ENCODE measurements at regions not wholly inside any gene's neighbourhood (a gene's known extent, or its start where the extent isn't known, plus 50 kb on each side); places are given as distances from the start of the nearest gene placed in this dataset.

DNA sequence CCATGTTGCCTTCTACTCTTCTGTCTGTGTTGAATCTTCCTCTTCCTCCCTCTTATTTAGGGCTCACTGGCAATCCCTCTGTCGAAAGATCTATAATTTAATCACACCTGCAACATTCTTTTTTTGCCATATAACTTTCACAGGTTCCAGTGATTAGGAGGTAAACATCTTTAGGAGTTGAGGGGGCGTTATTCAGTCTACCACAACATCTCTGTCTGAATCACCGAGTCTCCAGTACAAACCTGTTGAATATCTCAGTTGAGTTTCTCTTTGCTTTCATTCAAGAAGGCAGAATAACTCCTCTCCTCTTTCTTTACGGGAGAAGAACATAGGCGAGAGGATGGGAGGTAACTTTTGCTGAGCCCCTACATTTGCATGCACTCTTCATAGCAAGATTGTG, 101.9 kb upstream of the CDC42BPA start:
- intact Hi-C loops (cut with micrococcal nuclease; ENCODE audit: unreplicated experiment) = no loop called here
- 12% methylated on average over 5 of the region's 5 CpGs for WGBS (ENCODE audit: insufficient coverage, insufficient replicate concordance, low lambda C conversion rate, missing lambda C conversion rate)
- RAD21 ChIA-PET (ENCODE audit: unreplicated experiment) = no interaction called here
- SMC1A ChIA-PET (ENCODE audit: uncharacterized antibody, unreplicated experiment) = no interaction called here
- POLR2A ChIA-PET = interaction anchor here (0.8 kb wide), 1 partner anchor 690 kb away, joined by 3 read pairs; no protein-coding TSS in a partner anchor
- no peak overlapping the region for H3K4me2 ChIP-seq (ENCODE audit: control insufficient read depth, insufficient read depth)
- ATAC-seq (no peak), FAIRE-seq (no peak), DNase-seq (ENCODE audit: low read depth, low spot score) (no peak)
- no peak overlapping the region for H3K9ac ChIP-seq (ENCODE audit: control insufficient read depth, insufficient read depth, low read length)
- H3K36me3 ChIP-seq (ENCODE audit: control insufficient read depth in 2 of 2, insufficient read depth in 2 of 2, low read length in 1 of 2) = no peaks in the 10 kb centered on the region
- no peak overlapping the region for H3K27ac ChIP-seq (ENCODE audit: control insufficient read depth, insufficient read depth)
- H3K27me3 ChIP-seq (replicated peaks in 1 of 2; ENCODE audit: control insufficient read depth in 2 of 2, insufficient read depth in 2 of 2, low read length in 1 of 2) = no peaks in the 10 kb centered on the region; a peak in 1 of 4 replicates
- BruUV-seq (replicated peaks) = no TSS peak
- in situ Hi-C loops (cut with MboI) = no loop called here
- no peak overlapping the region for H2AFZ ChIP-seq (ENCODE audit: control insufficient read depth, low read depth, low read length)
- no peaks in the 10 kb centered on the region for H3K4me1 ChIP-seq (ENCODE audit: control insufficient read depth, insufficient read depth, low read length)
- H3K9me3 ChIP-seq (replicated peaks; ENCODE audit: control insufficient read depth, insufficient read depth, low read length) = no peaks in the 10 kb centered on the region
- no peaks in the 10 kb centered on the region for H4K20me1 ChIP-seq (ENCODE audit: control insufficient read depth, insufficient read depth)
- H3K4me3 ChIP-seq = no peak overlapping the region
- H3K79me2 ChIP-seq (ENCODE audit: control insufficient read depth, insufficient read depth, low read length) = no peaks in the 10 kb centered on the region
- CTCF ChIA-PET = no interaction called here
- no peak for TF ChIP-seq GATAD2B (conservative IDR thresholded peaks at IDR 0.05; ENCODE audit: low read depth)
- TF ChIP-seq SMAD5 (IDR thresholded peaks at IDR 0.05; ENCODE audit: low read depth) = no peak
- TF ChIP-seq, protein P1, sequence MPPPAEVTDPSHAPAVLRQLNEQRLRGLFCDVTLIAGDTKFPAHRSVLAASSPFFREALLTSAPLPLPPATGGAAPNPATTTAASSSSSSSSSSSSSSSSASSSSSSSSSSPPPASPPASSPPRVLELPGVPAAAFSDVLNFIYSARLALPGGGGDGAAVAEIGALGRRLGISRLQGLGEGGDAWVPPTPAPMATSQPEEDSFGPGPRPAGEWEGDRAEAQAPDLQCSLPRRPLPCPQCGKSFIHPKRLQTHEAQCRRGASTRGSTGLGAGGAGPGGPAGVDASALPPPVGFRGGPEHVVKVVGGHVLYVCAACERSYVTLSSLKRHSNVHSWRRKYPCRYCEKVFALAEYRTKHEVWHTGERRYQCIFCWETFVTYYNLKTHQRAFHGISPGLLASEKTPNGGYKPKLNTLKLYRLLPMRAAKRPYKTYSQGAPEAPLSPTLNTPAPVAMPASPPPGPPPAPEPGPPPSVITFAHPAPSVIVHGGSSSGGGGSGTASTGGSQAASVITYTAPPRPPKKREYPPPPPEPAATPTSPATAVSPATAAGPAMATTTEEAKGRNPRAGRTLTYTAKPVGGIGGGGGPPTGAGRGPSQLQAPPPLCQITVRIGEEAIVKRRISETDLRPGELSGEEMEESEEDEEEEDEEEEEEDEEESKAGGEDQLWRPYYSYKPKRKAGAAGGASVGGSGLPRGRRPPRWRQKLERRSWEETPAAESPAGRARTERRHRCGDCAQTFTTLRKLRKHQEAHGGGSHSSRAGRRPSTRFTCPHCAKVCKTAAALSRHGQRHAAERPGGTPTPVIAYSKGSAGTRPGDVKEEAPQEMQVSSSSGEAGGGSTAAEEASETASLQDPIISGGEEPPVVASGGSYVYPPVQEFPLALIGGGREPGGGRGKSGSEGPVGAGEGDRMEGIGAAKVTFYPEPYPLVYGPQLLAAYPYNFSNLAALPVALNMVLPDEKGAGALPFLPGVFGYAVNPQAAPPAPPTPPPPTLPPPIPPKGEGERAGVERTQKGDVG (CRISPR knock-in tag; IDR thresholded peaks at IDR 0.05) = no peak
- no peak for TF ChIP-seq ATF7 (IDR thresholded peaks at IDR 0.05; ENCODE audit: low read depth)
- TF ChIP-seq SUZ12 (IDR thresholded peaks at IDR 0.05; ENCODE audit: unreplicated experiment) = no peak
- TF ChIP-seq, protein P2, sequence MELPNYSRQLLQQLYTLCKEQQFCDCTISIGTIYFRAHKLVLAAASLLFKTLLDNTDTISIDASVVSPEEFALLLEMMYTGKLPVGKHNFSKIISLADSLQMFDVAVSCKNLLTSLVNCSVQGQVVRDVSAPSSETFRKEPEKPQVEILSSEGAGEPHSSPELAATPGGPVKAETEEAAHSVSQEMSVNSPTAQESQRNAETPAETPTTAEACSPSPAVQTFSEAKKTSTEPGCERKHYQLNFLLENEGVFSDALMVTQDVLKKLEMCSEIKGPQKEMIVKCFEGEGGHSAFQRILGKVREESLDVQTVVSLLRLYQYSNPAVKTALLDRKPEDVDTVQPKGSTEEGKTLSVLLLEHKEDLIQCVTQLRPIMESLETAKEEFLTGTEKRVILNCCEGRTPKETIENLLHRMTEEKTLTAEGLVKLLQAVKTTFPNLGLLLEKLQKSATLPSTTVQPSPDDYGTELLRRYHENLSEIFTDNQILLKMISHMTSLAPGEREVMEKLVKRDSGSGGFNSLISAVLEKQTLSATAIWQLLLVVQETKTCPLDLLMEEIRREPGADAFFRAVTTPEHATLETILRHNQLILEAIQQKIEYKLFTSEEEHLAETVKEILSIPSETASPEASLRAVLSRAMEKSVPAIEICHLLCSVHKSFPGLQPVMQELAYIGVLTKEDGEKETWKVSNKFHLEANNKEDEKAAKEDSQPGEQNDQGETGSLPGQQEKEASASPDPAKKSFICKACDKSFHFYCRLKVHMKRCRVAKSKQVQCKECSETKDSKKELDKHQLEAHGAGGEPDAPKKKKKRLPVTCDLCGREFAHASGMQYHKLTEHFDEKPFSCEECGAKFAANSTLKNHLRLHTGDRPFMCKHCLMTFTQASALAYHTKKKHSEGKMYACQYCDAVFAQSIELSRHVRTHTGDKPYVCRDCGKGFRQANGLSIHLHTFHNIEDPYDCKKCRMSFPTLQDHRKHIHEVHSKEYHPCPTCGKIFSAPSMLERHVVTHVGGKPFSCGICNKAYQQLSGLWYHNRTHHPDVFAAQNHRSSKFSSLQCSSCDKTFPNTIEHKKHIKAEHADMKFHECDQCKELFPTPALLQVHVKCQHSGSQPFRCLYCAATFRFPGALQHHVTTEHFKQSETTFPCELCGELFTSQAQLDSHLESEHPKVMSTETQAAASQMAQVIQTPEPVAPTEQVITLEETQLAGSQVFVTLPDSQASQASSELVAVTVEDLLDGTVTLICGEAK (IDR thresholded peaks at IDR 0.05; ENCODE audit: borderline replicate concordance) = no peak
- TF ChIP-seq, protein P3, sequence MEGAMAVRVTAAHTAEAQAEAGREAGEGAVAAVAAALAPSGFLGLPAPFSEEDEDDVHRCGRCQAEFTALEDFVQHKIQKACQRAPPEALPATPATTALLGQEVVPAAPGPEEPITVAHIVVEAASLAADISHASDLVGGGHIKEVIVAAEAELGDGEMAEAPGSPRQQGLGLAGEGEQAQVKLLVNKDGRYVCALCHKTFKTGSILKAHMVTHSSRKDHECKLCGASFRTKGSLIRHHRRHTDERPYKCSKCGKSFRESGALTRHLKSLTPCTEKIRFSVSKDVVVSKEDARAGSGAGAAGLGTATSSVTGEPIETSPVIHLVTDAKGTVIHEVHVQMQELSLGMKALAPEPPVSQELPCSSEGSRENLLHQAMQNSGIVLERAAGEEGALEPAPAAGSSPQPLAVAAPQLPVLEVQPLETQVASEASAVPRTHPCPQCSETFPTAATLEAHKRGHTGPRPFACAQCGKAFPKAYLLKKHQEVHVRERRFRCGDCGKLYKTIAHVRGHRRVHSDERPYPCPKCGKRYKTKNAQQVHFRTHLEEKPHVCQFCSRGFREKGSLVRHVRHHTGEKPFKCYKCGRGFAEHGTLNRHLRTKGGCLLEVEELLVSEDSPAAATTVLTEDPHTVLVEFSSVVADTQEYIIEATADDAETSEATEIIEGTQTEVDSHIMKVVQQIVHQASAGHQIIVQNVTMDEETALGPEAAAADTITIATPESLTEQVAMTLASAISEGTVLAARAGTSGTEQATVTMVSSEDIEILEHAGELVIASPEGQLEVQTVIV (IDR thresholded peaks at IDR 0.05; ENCODE audit: borderline replicate concordance, partially characterized antibody) = no peak
- TF ChIP-seq, protein P4, sequence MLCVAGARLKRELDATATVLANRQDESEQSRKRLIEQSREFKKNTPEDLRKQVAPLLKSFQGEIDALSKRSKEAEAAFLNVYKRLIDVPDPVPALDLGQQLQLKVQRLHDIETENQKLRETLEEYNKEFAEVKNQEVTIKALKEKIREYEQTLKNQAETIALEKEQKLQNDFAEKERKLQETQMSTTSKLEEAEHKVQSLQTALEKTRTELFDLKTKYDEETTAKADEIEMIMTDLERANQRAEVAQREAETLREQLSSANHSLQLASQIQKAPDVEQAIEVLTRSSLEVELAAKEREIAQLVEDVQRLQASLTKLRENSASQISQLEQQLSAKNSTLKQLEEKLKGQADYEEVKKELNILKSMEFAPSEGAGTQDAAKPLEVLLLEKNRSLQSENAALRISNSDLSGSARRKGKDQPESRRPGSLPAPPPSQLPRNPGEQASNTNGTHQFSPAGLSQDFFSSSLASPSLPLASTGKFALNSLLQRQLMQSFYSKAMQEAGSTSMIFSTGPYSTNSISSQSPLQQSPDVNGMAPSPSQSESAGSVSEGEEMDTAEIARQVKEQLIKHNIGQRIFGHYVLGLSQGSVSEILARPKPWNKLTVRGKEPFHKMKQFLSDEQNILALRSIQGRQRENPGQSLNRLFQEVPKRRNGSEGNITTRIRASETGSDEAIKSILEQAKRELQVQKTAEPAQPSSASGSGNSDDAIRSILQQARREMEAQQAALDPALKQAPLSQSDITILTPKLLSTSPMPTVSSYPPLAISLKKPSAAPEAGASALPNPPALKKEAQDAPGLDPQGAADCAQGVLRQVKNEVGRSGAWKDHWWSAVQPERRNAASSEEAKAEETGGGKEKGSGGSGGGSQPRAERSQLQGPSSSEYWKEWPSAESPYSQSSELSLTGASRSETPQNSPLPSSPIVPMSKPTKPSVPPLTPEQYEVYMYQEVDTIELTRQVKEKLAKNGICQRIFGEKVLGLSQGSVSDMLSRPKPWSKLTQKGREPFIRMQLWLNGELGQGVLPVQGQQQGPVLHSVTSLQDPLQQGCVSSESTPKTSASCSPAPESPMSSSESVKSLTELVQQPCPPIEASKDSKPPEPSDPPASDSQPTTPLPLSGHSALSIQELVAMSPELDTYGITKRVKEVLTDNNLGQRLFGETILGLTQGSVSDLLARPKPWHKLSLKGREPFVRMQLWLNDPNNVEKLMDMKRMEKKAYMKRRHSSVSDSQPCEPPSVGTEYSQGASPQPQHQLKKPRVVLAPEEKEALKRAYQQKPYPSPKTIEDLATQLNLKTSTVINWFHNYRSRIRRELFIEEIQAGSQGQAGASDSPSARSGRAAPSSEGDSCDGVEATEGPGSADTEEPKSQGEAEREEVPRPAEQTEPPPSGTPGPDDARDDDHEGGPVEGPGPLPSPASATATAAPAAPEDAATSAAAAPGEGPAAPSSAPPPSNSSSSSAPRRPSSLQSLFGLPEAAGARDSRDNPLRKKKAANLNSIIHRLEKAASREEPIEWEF (IDR thresholded peaks at IDR 0.05; ENCODE audit: insufficient replicate concordance, low read depth, low read length) = no peak

Measured in GM12878 (cell line).